NCI-H1048 (cell line): ENCODE measurements at regions not wholly inside any gene's neighbourhood (a gene's known extent, or its start where the extent isn't known, plus 50 kb on each side); places are given as distances from the start of the nearest gene placed in this dataset.
"Not testable (repeated sequence)": the region's sequence is repeated elsewhere in the genome, so short reads cannot be mapped to it uniquely, and the experiment has no call there.

Source experiments
- DNase-seq: peaks from one replicate; lab custom pipeline; 2025; lab: John Stamatoyannopoulos, UW

DNA sequence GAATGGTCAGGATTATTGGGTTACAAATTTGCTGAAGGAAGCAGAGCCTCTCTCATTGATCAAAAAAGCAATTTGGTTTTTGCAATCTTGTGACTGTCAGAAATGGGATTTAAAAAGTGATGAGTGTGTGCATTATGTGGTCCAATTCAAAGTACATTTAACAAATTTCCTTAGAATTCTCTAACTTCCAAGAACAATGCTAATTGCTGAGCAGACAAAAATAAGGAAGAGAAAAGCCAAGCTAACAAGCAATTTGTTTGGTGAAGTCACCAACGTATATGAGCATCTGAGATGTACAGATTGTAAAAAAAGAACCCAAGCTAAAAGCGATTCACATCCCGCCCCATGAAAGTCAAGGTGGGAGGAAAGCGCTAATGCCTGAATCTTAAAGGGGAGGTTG lies 1643.9 kb downstream of the CDH8 start:
- DNase-seq = no peak

DNA sequence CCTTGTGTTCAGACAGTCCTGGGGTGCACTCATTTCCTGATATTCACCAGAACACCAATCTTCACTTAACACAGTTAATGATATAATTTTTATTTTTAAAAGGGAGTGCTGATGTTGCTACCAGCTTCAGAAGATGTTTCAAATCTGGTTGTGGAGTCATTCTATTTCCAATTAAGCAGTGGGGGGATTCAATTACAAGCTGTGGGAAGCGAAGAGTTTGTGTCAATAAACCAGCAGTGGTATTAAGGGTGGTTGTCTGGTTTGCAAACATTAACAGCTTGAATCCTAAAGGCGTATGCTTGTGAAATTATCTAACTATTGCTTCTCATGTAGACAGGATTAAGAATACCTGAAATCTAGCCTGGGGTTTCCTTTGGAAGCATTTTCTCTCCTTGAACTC lies 1637.5 kb upstream of the GOT2 start:
- DNase-seq = no peak

DNA sequence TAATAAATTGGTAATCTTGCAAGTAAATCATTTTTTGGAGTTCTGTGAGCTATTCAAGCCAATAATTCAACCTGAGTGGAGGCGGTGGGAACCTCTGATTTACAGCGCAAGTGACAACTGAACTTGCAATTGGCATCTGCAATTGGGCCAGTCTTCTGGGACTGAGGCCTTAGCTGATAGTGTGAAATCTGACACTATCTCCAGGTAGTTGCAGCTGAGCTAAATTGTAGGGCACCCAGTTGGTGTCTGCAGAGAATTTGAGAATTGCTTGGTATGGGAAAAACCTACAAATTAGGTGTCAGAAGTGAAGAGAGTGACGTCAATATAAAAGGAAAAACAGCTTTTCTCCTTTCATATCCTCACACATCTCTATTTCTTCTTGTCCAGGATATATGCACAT lies 1633.6 kb upstream of the GOT2 start:
- DNase-seq = no peak

DNA sequence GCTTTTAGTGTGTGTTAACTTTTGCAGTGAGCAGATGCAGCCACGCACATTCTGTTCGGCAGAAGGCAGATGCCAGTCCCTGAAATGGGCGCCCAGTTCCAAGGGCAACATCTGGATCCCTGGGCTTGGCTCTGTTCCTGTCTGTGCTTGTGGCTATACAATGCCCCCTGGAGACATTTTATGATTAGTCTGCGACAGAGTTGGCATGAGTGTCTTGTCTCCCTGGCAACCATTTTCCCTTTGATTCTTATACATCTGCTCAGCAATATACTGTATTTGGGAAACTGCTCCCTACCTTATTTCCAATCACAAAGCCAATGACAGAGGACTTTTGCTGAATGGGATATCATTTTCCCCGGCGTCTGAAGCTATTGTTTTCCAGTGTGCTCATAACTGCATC lies 1629.5 kb upstream of the GOT2 start:
- DNase-seq = no peak

DNA sequence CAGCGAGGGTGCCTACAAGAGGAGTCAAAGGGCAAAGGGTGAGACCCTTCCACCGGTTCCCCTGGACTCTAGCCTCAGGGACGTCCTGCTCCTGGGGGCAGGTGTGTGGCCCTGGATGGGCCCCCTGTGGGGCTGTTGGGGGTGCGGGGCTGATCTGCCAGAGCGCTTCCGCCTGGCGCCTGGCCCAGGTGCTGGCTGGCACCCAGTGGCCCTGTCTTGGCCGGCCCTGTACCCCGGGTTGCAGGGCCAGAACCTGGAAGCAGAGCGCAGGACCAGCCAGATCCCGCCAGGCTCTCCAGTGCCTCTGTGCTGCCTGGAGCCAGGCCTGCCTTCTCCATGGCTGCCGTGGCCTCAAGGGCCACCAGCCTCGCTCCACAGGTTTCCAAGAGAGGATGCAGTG lies 1625.8 kb upstream of the GOT2 start:
- not testable (repeated sequence) for DNase-seq

DNA sequence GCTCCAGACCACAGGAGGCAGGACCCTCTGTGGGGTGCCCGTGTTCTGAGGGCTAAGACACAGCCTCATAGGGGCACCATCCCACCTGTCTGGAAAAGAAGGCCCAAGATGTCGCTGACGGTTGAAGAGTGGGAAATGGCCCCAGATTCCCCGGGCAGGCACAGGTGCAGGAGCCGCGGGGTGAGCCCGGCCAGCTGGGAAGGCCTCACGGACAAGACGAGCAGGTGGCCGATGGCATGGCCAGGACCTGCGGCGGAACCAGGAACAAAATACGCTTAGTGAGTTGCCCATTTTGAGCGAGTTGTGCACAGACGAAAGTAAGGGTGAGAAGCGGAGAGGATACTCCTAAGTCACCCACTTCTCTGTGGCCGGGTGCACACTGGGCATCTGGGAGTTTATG lies 1625.3 kb upstream of the GOT2 start:
- not testable (repeated sequence) for DNase-seq

DNA sequence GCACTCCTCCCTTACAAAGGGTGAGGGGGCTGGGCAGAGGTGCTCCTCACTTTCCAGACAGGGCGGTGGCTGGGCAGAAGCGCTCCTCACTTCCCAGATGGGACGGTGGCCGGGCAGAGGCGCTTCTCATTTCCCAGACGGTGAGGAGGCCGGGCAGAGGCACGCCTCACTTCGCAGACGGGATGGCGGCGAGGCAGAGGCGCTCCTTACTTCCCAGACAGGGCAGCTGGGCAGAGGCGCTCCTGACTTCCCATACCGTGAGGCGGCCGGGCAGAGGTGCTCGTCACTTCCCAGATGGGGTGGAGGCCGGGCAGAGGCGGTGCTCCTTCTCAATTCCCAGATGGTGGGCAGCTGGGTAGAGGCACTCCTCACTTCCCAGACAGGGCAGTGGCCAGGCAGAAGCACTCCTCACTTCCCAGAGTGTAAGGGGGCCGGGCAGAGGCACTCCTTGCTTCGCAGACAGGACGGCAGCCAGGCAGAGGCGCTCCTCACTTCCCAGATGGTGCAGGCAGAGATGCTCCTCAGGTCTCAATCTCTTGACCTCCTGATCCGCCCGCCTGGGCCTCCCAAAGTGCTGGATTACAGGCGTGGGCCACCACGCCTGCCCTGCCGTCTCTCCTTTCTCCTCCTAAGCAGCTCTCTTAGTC lies 1623.9 kb upstream of the GOT2 start:
- DNase-seq = not testable (repeated sequence)

DNA sequence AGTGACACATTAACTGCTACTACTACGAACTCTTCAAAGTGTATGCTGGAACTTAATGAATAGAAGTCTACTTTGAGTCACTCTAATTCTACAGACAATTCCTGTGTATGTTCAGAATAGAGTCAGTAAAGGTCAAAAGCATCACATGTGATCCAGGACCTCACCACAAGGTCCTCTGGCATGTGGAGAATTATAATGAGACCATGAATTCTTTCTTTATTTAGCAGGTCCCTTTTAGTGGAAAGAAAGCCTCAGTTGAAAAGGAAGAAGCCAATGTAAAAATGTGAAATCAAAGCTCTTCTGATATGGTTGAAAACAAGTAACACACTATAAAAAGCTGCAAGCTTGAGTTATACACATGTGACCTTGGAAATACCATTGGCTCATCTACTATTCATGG lies 1612.1 kb upstream of the GOT2 start:
- DNase-seq = no peak

DNA sequence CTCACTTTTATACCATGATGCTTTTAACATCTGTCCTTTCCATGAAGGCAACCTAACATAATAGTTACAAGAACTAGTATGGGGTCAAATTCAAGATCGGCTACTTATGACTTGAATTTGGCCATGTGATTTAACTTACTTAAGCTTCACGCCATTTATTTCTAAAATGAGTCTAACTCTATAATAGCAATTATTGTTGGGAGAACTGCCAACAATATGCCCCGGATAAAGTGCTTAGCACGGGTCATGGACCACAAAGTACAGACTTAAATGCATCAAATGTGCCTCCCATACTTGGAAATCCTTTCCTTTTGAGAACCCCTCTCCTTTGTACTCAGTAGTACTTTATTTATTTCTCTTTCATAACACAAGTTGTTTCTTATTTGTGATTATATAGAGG lies 1603.6 kb upstream of the GOT2 start:
- DNase-seq = no peak

DNA sequence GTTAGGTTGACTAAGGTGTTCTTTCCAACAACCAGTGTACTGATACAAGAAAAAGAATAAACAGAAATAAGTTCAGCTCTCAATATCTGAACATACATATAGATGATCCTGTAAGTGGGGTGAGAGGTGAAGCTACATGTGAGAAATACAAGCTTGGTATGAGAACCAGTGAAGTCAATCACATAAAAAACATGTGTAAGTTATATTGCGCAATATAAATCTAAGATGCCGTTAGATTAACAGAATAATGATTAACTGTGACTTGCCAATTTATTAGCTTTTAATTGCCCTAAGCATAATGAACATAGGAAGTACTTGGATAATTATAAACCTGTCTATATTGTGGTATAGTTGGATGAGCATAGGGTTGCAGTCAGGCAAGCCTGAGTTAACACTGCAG lies 1597.1 kb upstream of the GOT2 start:
- DNase-seq = no peak

DNA sequence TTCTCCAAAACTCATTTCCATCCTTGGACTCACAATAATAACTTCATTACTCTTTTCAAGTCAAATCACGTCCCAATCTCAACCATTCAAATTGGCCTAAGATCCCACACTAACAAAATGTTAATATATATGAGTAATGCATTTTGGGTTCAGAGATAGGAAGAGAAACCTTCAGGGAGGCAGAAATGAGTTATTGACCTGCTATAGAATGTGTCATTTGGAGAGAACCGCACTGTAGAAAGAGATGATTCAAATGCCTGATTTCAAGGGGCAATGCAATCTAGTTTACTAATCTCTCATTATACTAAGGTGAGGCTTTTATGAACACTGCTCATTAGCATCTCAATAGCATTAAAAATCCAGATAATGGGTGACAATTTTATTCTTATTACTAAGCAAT lies 1595.0 kb upstream of the GOT2 start:
- DNase-seq = no peak

DNA sequence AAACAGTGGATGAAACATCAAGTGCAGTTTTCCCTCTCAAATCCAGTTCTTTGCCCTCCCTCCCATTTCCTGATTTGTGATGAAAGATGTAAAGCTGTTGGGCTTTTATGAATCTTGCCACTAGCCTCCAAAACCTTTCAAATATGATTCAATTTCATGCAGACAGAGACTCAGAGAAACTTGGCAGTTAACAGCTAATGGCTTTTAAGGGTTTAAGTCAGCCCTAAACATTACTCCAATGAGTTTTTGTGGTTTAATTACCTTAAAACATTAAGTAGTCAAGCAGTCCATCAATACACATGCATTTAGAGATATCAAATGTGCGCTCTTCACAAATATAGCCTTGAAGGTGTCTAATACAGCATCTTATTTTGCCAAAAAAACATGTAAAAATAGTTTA lies 1594.0 kb upstream of the GOT2 start:
- no peak for DNase-seq

DNA sequence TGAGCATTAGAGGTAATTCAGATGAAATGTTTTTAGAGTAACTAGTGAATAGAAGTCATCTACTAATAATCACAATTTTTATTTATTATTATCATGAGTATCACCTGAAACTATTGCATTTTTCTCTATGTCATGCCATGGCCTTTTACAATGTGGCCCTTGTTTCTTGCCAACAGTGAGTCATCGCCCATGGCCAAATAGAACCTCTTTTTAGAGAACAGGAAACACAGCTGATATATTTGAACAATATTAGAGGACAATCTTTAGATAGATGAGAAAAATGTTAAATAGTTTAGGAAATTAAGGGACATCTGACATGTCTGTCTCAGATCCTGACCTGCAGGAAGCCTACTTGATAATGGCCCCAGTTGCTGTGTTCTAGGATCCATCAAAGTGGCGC lies 1584.4 kb upstream of the GOT2 start:
- DNase-seq = no peak

DNA sequence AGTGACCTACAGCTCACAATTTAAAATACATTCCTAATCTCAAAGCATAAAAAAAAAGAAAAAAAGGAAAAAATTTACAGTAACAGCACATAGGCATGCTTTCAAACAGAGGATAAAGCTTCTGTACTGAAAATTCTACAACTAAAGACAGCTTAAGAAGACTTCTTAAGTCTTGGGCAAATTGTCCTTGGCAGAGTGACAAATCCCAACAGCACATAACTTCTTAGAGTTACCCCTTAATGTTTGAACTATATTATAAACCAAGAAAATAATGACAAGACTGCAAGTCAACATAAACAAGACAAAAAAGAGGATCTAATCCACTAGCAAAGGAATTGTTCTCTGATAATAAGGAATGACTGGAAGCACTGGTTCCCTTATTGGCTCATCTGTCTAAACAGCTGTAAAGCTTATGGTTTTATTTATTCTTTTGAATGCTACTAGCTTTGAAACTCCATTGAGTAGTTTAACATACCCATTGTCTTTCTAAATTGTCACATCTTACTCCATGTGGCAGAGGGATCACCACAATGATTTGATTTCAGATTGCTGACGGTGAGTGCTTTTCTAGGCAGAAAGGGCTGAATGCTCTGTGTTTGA lies 1576.8 kb upstream of the GOT2 start:
- no peak for DNase-seq

DNA sequence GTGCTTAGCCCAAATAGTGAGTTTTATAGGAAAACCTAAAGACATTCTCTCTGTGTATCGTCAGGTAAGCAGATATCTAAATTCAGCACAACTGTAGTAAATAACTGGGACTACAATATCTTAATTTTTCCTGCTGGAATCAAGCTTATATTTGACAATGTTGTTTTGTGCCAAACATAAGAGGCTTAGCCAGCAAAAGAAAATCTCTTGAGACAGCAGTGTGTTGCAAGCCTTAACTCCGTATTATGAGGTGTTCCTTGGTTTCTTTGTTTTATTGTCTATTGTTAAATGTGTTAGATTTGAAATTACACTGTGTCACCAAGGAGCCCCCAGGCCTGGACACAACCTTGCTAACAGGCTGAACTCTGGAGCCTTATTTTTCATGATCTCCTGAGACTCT lies 1570.6 kb upstream of the GOT2 start:
- DNase-seq = no peak

DNA sequence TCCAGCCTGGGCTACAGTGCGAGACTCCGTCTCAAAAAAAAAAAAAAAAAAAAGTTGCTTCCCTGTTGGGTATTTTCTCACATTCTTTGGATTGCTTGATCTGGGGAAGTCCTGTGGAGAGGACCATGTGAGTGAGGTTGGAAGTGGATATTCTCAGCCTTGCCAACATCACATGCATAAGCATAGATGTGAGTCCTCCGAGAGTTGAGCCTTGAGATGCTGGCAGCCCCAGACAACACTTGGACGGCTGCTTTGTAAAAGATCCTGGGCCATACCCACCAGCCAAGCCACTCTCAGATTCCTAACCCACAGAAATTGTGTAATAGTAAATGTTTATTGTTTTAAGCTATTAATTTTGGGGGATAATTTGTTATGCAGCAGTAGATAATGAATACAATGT lies 1570.0 kb upstream of the GOT2 start:
- DNase-seq = no peak

DNA sequence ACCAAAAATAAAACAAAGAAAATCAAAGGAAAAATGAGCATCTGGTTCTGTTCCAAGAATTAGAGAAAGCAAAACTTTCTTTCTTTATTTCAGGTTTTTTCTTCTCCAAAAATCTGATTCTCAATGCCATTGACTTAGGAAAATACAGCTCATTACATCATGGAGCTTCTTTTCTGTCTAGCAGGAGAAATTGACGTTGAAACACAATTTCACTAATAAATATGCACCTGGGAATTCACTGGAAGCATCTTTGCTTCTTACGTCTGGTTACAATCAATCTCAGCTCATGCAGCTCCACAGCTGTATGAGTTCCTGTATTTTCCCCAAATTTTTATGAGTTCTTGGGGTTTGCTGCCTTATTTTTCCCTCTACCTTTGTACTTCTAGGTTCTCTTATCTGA lies 1568.6 kb upstream of the GOT2 start:
- no peak for DNase-seq

DNA sequence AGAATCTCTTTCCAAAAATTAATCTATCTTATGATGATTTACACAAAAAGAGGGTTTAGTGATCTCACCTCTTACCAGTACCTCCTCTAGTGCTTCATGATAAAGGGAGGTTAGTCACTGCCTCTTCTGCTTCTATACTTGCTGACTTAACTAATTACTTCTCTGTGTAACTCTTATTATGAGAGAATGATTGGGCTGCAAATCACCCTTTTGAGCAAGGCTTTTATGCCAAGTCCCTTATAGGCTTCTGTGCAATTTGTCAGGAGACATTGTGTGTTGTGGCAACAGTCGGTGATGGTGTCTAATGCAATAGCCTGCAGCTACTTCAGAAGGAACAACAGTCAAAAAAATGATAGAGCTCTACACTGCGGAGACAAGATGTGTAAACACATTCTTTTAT lies 1568.1 kb upstream of the GOT2 start:
- no peak for DNase-seq

DNA sequence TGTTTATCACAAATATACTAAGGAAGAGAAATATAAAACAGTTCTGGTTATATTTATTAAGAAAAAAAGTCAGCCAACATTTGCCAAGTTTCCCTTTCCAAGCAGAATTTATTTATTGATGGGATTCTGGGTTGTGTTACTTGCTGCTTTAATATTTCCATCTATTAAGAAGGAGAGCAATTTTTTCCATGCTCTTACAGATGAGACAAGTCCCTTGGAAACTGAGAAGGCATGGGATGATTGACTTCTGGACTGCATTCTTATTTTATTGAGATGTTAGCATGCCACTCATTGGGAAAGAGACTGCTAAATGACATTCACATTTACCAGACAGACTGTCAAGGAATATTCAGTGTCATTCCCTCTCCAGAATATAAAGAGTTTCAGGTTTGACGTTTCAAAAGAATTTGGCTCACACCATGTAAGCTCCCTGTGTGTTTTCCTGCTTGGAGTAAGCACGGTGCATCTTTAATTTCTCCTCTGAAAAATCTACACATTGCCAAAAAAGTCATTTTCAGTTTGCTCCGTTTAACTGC lies 1565.2 kb upstream of the GOT2 start:
- no peak for DNase-seq

DNA sequence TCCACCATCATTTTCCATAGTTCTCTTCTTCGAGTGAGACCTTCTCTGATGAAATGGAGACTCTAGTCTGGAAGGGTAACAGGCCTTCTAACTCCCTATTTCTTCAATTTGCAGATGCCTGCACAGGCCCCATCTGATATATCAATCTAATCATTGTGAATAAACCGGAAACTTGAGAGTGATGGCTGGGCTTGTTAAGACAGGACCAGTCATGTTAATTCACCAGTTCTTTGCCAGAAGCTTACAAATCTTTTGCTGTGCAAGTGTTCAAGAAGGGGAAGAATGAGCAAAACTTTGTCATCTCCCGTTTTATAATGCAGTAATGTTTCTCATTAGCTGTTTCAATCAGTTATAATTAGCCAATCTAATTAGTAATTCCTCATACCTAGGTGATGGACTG lies 1561.3 kb upstream of the GOT2 start:
- DNase-seq = no peak

DNA sequence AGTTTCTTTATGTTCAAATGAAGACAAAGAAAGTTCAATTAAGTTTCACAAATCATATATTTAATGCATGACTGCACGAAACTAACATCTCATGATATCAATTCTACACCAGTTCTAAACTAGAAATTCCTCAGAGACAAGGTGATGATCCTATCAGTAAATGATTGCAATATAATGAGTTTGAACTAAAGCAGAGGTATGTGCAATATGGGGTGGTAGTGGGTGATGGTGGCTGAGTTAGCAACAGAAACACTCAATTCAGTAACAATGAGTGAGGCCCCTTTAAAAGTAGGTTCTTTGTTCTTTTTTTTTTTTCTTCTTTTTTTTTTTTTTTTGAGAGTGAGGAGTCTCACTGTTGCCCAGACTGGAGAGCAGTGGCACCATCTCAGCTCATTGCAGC lies 1551.7 kb upstream of the GOT2 start:
- DNase-seq = no peak

DNA sequence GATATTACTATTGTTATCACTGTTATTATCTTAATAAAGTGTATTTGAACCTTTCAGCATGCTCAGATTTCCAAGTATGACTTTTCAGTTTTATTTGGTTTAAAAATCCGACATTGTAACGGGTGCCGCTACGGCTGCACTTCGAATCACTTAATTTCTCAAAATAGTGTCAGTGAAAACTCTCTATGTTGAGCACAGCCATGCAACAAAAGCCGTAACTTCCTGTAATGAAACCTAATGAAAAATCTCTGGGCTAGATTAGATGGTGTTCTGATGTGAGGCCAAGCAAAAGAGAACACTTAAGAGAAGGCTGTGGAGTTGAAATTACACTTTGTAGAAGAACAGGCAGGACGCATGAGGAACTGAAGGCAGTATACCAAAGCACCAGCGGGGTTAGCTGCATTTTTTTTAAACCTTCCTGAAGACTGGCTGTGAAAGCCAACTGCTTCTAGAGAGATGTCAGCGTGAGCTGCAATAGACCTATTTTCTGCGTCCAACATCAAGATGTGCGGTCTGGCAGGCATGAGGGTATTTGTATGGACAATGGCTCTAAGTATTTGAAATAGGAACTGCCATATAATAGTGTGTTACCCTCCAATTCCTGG lies 1545.0 kb upstream of the GOT2 start:
- DNase-seq = no peak

DNA sequence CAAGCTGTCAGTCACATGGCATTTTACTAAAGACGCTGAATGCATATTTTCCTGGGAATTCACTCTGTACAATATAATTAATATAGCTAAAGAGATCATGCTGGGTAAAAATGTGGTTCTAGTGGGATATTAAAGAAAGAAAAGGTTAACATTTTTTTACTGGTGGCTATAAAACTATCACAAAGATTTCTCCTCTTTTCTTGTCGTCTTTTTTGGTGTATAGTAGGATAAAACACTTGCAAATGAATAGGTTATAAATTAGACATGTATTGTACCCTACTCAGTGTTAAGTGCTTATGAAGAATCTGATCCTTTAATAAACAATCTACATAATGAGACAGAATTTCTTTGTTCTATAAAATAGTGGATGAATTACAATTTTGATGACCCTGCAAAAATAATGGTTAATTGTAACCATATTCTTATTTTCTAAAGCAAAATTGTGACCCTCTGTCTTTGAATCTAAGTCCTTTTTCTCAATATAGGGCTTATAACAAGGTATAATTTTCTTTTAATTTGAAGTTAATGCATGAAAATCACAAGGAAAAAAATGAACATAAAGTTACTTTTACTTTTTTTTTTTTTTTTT lies 1540.4 kb upstream of the GOT2 start:
- DNase-seq = no peak
